ENCODE measurements at regions not wholly inside any gene's neighbourhood (a gene's known extent, or its start where the extent isn't known, plus 50 kb on each side); places are given as distances from the start of the nearest gene placed in this dataset.
"Not testable (repeated sequence)": the region's sequence is repeated elsewhere in the genome, so short reads cannot be mapped to it uniquely, and the experiment has no call there.

DNA sequence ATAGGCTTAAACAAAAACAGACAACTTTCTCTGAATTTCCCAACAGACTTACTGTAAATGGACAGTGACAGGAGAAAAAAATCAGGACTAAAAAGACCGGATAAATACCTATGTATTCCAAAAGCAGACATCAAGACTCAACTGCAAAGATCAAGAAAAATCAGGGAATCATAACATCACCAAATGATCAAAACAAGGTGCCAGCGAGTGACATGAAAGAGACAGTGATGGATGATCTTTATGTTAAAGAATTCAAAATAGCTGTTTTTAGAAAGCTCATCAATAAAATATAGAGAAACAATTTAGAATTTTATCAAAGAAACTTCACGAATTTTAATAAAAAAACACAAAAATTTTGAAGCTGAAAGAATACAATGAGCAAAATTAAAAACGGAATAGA, 952.5 kb upstream of the ATXN7L3B start:
- Mint-ChIP-seq H3K36me3 (no peaks in the 10 kb centered on the region), H3K4me1 (ENCODE audit: unreplicated experiment) (no peaks in the 10 kb centered on the region), H3K27ac (no peak overlapping the region), H3K9me3 (no peaks in the 10 kb centered on the region), H3K27me3 (no peaks in the 10 kb centered on the region), H3K4me3 (no peak overlapping the region)
- TF ChIP-seq, protein P1, sequence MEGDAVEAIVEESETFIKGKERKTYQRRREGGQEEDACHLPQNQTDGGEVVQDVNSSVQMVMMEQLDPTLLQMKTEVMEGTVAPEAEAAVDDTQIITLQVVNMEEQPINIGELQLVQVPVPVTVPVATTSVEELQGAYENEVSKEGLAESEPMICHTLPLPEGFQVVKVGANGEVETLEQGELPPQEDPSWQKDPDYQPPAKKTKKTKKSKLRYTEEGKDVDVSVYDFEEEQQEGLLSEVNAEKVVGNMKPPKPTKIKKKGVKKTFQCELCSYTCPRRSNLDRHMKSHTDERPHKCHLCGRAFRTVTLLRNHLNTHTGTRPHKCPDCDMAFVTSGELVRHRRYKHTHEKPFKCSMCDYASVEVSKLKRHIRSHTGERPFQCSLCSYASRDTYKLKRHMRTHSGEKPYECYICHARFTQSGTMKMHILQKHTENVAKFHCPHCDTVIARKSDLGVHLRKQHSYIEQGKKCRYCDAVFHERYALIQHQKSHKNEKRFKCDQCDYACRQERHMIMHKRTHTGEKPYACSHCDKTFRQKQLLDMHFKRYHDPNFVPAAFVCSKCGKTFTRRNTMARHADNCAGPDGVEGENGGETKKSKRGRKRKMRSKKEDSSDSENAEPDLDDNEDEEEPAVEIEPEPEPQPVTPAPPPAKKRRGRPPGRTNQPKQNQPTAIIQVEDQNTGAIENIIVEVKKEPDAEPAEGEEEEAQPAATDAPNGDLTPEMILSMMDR (conservative IDR thresholded peaks at IDR 0.05): no peak
- no peak for DNase-seq (ENCODE audit: extremely low spot score, unreplicated experiment)

DNA sequence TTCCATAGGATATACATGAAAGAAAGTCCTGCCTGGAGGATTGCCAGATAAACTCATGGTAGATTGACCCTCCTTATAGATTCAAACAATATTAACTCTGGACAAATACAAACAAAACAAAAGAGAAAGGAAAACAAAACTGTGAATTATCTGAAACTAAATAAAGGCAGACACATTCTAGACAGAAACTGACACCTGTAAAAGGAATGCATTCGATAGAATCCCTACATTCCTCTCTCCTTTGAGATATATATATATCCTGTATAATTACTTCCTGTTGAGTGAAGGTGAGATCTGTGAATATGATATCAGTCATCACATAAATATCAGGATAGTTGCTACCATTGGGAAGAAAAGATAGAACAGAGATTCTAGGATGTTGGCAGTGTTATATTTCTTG, 948.4 kb upstream of the ATXN7L3B start:
- no peak for DNase-seq (ENCODE audit: extremely low spot score, unreplicated experiment)
- Mint-ChIP-seq H3K27me3 (no peaks in the 10 kb centered on the region), H3K9me3 (no peaks in the 10 kb centered on the region), H3K36me3 (no peaks in the 10 kb centered on the region), H3K27ac (no peak overlapping the region), H3K4me3 (no peak overlapping the region), H3K4me1 (ENCODE audit: unreplicated experiment) (no peaks in the 10 kb centered on the region)
- TF ChIP-seq, protein P1 (conservative IDR thresholded peaks at IDR 0.05): no peak

DNA sequence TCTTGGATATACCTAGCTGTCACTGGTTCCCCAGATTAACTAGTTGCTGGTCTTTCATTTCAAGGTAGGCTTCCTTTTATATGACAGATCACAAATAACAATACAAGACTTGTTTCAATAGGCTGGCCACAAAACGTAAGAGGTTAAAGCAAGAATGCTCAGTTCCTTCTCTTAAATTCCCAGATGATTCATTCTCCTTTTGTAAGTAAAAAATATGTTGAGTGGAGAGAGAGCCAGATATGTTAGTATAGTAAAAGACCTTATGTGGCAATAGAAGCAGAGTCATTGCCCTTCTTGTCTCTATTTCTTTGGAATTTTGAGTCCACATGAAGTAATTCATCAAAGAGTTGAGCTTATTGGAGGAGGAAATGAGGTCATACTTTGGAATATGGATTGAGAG, 939.0 kb upstream of the ATXN7L3B start:
- Mint-ChIP-seq H3K27me3 (no peaks in the 10 kb centered on the region), H3K4me3 (no peak overlapping the region), H3K27ac (no peak overlapping the region), H3K4me1 (ENCODE audit: unreplicated experiment) (no peaks in the 10 kb centered on the region), H3K9me3 (no peaks in the 10 kb centered on the region), H3K36me3 (no peaks in the 10 kb centered on the region)
- no peak for DNase-seq (ENCODE audit: extremely low spot score, unreplicated experiment)
- TF ChIP-seq, protein P1 (conservative IDR thresholded peaks at IDR 0.05): no peak

DNA sequence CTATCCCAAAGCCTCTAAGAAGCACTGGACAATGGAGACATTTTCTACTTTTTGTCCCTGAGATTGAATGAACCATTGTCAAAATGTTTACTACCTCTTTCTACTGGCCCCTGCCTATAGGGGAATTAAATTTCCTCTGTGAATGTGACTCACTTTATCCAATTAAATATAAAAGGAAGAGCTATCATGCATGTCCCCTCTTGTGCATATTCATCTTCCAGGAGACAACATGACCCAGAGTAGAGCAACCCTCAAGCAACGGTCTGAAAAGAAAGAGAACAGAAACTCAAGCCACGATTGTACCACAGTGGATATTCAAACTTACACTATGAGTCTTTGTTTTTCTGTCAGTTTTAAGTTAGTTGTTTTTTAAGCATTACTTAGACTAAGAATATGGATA, 938.4 kb upstream of the ATXN7L3B start:
- Mint-ChIP-seq H3K36me3 (no peaks in the 10 kb centered on the region), H3K4me1 (ENCODE audit: unreplicated experiment) (no peaks in the 10 kb centered on the region), H3K4me3 (no peak overlapping the region), H3K9me3 (no peaks in the 10 kb centered on the region), H3K27ac (no peak overlapping the region), H3K27me3 (no peaks in the 10 kb centered on the region)
- no peak for DNase-seq (ENCODE audit: extremely low spot score, unreplicated experiment)
- TF ChIP-seq, protein P1 (conservative IDR thresholded peaks at IDR 0.05): no peak

DNA sequence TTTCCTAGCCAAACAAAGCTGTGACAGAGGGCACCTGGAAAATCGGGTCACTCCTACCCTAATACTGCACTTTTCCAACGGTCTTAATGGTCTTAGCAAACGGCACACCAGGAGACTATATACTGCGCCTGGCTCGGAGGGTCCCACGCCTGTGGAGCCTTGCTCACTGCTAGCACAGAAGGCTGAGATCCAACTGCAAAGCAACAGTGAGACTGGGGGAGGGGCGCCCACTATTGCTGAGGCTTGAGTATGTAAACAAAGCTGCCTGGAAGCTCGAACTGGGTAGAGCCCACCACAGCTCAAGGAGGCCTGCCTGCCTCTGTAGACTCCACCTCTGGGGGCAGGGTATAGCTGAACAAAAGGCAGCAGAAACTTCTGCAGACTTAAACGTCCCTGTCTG, 931.7 kb upstream of the ATXN7L3B start:
- not testable (repeated sequence) for H3K4me1 Mint-ChIP-seq (ENCODE audit: unreplicated experiment); H3K27me3 Mint-ChIP-seq; DNase-seq (ENCODE audit: extremely low spot score, unreplicated experiment); H3K36me3 Mint-ChIP-seq; H3K4me3 Mint-ChIP-seq; H3K27ac Mint-ChIP-seq; H3K9me3 Mint-ChIP-seq

DNA sequence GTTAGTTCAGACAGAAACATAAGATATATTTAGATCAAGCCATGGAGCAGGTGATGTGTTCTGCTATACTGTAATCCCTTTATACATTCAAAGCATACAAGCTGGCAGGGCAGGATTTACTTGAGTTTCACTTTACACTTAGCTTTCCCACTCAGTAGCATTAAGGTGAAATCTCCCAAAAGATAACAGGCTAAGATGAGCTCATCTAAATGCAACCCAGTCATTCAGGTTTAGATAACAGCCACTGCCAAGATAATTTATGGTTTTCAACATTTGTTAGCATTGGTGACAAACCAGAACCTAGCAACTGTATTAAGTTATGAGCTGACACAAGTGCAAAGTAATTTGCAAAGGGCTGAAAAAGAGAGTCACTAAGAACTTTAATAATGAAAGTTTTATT, 925.1 kb upstream of the ATXN7L3B start:
- H3K4me3 Mint-ChIP-seq: peak overlapping the region; percentile 53

More for the DNA sequence above, 925.1 kb upstream of the ATXN7L3B start:
- peaks cover 7% of the 10 kb centered on the region for H3K9me3 Mint-ChIP-seq
- H3K4me1 Mint-ChIP-seq (ENCODE audit: unreplicated experiment): peaks cover 16% of the 10 kb centered on the region
- DNase-seq (ENCODE audit: extremely low spot score, unreplicated experiment): no peak
- H3K27ac Mint-ChIP-seq: peak overlapping the region; percentile 85
- TF ChIP-seq, protein P1 (conservative IDR thresholded peaks at IDR 0.05): no peak
- H3K36me3 Mint-ChIP-seq: no peaks in the 10 kb centered on the region
- H3K27me3 Mint-ChIP-seq: no peaks in the 10 kb centered on the region

All from type B pancreatic cell (in vitro differentiated cells).